ENCODE measurements at regions not wholly inside any gene's neighbourhood (a gene's known extent, or its start where the extent isn't known, plus 50 kb on each side); places are given as distances from the start of the nearest gene placed in this dataset.

- TF ChIP-seq NFIC (IDR thresholded peaks at IDR 0.05) (no peak), TAF1 (IDR thresholded peaks at IDR 0.05; ENCODE audit: low read depth) (no peak), YY1 (IDR thresholded peaks at IDR 0.05; ENCODE audit: low read depth) (no peak), MAX (IDR thresholded peaks at IDR 0.05) (no peak), USF1 (IDR thresholded peaks at IDR 0.05) (no peak), RAD21 (IDR thresholded peaks at IDR 0.05; ENCODE audit: low read depth) (no peak), FOXM1 (IDR thresholded peaks at IDR 0.05; ENCODE audit: borderline replicate concordance, low read depth) (no peak), ZBTB7A (IDR thresholded peaks at IDR 0.05; ENCODE audit: low read depth) (no peak), EP300 (IDR thresholded peaks at IDR 0.05; ENCODE audit: borderline replicate concordance) (no peak)
Observed at GRCh38 chr3:181363231-181363630, 348.5 kb upstream of the SOX2 start.

GRCh38 chr3:181362378-181362777, 349.3 kb upstream of the SOX2 start:
- TF ChIP-seq, protein P1, sequence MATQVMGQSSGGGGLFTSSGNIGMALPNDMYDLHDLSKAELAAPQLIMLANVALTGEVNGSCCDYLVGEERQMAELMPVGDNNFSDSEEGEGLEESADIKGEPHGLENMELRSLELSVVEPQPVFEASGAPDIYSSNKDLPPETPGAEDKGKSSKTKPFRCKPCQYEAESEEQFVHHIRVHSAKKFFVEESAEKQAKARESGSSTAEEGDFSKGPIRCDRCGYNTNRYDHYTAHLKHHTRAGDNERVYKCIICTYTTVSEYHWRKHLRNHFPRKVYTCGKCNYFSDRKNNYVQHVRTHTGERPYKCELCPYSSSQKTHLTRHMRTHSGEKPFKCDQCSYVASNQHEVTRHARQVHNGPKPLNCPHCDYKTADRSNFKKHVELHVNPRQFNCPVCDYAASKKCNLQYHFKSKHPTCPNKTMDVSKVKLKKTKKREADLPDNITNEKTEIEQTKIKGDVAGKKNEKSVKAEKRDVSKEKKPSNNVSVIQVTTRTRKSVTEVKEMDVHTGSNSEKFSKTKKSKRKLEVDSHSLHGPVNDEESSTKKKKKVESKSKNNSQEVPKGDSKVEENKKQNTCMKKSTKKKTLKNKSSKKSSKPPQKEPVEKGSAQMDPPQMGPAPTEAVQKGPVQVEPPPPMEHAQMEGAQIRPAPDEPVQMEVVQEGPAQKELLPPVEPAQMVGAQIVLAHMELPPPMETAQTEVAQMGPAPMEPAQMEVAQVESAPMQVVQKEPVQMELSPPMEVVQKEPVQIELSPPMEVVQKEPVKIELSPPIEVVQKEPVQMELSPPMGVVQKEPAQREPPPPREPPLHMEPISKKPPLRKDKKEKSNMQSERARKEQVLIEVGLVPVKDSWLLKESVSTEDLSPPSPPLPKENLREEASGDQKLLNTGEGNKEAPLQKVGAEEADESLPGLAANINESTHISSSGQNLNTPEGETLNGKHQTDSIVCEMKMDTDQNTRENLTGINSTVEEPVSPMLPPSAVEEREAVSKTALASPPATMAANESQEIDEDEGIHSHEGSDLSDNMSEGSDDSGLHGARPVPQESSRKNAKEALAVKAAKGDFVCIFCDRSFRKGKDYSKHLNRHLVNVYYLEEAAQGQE (IDR thresholded peaks at IDR 0.05; ENCODE audit: low read depth) = no peak
- TF ChIP-seq CREB1 (IDR thresholded peaks at IDR 0.05; ENCODE audit: low read depth) (no peak), RAD21 (IDR thresholded peaks at IDR 0.05; ENCODE audit: low read depth) (no peak), EGR1 (IDR thresholded peaks at IDR 0.05) (no peak)

- TF ChIP-seq EP300 (IDR thresholded peaks at IDR 0.05; ENCODE audit: borderline replicate concordance) (no peak), TCF12 (IDR thresholded peaks at IDR 0.05; ENCODE audit: low read depth) (no peak), USF1 (IDR thresholded peaks at IDR 0.05) (no peak), TAF1 (IDR thresholded peaks at IDR 0.05; ENCODE audit: low read depth) (no peak), CEBPB (IDR thresholded peaks at IDR 0.05) (no peak), YY1 (IDR thresholded peaks at IDR 0.05; ENCODE audit: low read depth) (no peak), ZBTB7A (IDR thresholded peaks at IDR 0.05; ENCODE audit: low read depth) (no peak), FOXM1 (IDR thresholded peaks at IDR 0.05; ENCODE audit: borderline replicate concordance, low read depth) (no peak), TEAD4 (IDR thresholded peaks at IDR 0.05) (no peak), MAX (IDR thresholded peaks at IDR 0.05) (no peak), NFIC (IDR thresholded peaks at IDR 0.05) (no peak), CREB1 (IDR thresholded peaks at IDR 0.05; ENCODE audit: low read depth) (no peak), EGR1 (IDR thresholded peaks at IDR 0.05) (no peak)
- TF ChIP-seq, protein P1 (IDR thresholded peaks at IDR 0.05; ENCODE audit: low read depth) = no peak
Observed at GRCh38 chr3:181358562-181358961, 353.2 kb upstream of the SOX2 start.

DNA sequence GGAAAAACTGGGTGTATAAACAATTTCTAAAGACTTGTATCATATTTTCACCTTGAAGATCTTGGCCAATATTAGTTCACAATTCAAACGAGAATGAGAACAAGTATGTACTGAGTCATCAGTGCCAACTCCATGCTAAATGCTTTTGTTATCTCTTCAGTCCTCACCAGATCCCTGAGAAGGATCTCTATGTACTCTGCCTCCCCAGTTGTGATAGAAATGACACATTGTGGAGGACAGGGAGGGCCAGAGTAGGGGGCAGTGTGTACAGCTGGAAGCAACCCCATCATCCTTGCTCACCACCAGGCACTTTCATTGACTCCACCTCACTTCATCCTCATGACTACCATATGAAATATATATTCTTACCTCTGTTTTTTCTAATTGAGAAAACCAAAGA, 353.7 kb upstream of the SOX2 start:
- TF ChIP-seq EGR1 (IDR thresholded peaks at IDR 0.05) = no peak
- TF ChIP-seq TAF1 (IDR thresholded peaks at IDR 0.05; ENCODE audit: low read depth) = no peak
- TF ChIP-seq NFIC (IDR thresholded peaks at IDR 0.05) = no peak
- no peak for TF ChIP-seq MAX (IDR thresholded peaks at IDR 0.05)
- TF ChIP-seq CREB1 (IDR thresholded peaks at IDR 0.05; ENCODE audit: low read depth) = no peak
- TF ChIP-seq ZBTB7A (IDR thresholded peaks at IDR 0.05; ENCODE audit: low read depth) = no peak
- TF ChIP-seq CEBPB (IDR thresholded peaks at IDR 0.05) = no peak
- no peak for TF ChIP-seq USF1 (IDR thresholded peaks at IDR 0.05)
- TF ChIP-seq EP300 (IDR thresholded peaks at IDR 0.05; ENCODE audit: borderline replicate concordance) = no peak
- TF ChIP-seq, protein P1 (IDR thresholded peaks at IDR 0.05; ENCODE audit: low read depth) = no peak
- no peak for TF ChIP-seq TEAD4 (IDR thresholded peaks at IDR 0.05)
